B cell (primary cell): ENCODE measurements at regions not wholly inside any gene's neighbourhood (a gene's known extent, or its start where the extent isn't known, plus 50 kb on each side); places are given as distances from the start of the nearest gene placed in this dataset.

Experiments used
- ATAC-seq: fragments of 200-7000 bp; cut with Tn5 transposase; one replicate; pipeline ENCODE4 v1.10.0; 2021; ENCODE audit warnings: low read depth, mild to moderate bottlenecking, moderate number of reproducible peaks, moderate library complexity
- CTCF ChIA-PET: fragments of 350-600 bp; sonication (Branson Sonifier 250); formaldehyde crosslinking; loops from one replicate; lab custom pipeline; 2021; ENCODE audit warnings: antibody characterized with exemption, inconsistent platforms; lab: Charles Lee
- POLR2A ChIA-PET: fragments of 350-600 bp; sonication (Branson Sonifier 250); formaldehyde crosslinking; loops from one replicate; lab custom pipeline; 2021; ENCODE audit warnings: antibody characterized with exemption; lab: Charles Lee
- DNase-seq: peaks from one replicate; pipeline ENCODE4 v3.0.0; 2013
- H2AFZ ChIP-seq: 2 replicates; pipeline ENCODE4 v1.6.1; 2012; ENCODE audit warnings: mild to moderate bottlenecking, low read depth, low read length; ENCODE audit not compliant: insufficient read depth, poor library complexity, severe bottlenecking
- H3K27ac ChIP-seq, 2 donors: 1 replicate in 1 of 2; 2 replicates in 1 of 2; pipeline ENCODE4 v1.5.1; 2012 to 2013; ENCODE audit warnings: low read length in 2 of 2, mild to moderate bottlenecking in 2 of 2, moderate library complexity in 1 of 2
- H3K27me3 ChIP-seq, 4 experiments: fragments of 200-600 bp in 1 of 4; sonication (generic) in 1 of 4; replicated peaks in 1 of 4; 1 replicate in 2 of 4; 2 replicates in 2 of 4; pipeline versions ENCODE4 v1.6.1 to v1.7.0; 2013 to 2016; ENCODE audit warnings: low read length in 3 of 4, mild to moderate bottlenecking in 2 of 4, mixed read lengths in 1 of 4, moderate library complexity in 1 of 4; ENCODE audit not compliant: insufficient read depth in 4 of 4, control insufficient read depth in 3 of 4; ENCODE audit errors: control extremely low read depth in 1 of 4
- H3K36me3 ChIP-seq, 2 experiments: replicated peaks in 1 of 2; 1 replicate in 1 of 2; 2 replicates in 1 of 2; pipeline versions ENCODE4 v1.6.1 to v1.7.1; 2013; ENCODE audit warnings: low read length in 1 of 2; ENCODE audit not compliant: insufficient read depth in 2 of 2, control insufficient read depth in 1 of 2; ENCODE audit errors: control extremely low read depth in 1 of 2, extremely low read depth in 1 of 2
- H3K4me1 ChIP-seq, 2 donors: fragments of 200-600 bp in 1 of 2; sonication (generic) in 1 of 2; 1 replicate in 1 of 2; 2 replicates in 1 of 2; pipeline versions ENCODE4 v1.5.1 to v1.6.1; 2013 to 2017; ENCODE audit warnings: low read length in 2 of 2; ENCODE audit not compliant: control insufficient read depth in 2 of 2, insufficient read depth in 2 of 2
- H3K4me2 ChIP-seq: replicated peaks from 2 replicates; pipeline ENCODE3; 2012; ENCODE audit warnings: mild to moderate bottlenecking, low read depth, low read length; ENCODE audit not compliant: poor library complexity, severe bottlenecking
- H3K4me3 ChIP-seq, 5 experiments: fragments of 200-600 bp in 1 of 5; sonication (generic) in 1 of 5; 1 replicate in 3 of 5; 2 replicates in 2 of 5; pipeline versions ENCODE4 v1.5.1 to v1.7.0; 2011 to 2016; ENCODE audit warnings: low read length in 4 of 5, mild to moderate bottlenecking in 4 of 5, low read depth in 2 of 5, control low read depth in 1 of 5, moderate library complexity in 1 of 5; ENCODE audit not compliant: insufficient read depth in 1 of 5; ENCODE audit errors: control extremely low read depth in 1 of 5, extremely low read depth in 1 of 5
- H3K79me2 ChIP-seq: fragments of 200-600 bp; sonication (generic); one replicate; pipeline ENCODE4 v1.6.0; 2016; ENCODE audit warnings: low read length; ENCODE audit not compliant: control insufficient read depth, insufficient read depth
- H3K9ac ChIP-seq: fragments of 200-600 bp; sonication (generic); 2 replicates; pipeline ENCODE4 v1.6.1; 2017; ENCODE audit warnings: mild to moderate bottlenecking, low read length, moderate library complexity
- H3K9me3 ChIP-seq, 3 donors: one replicate each; pipeline versions ENCODE4 v1.6.1 to v1.7.1; 2013; ENCODE audit warnings: low read length in 2 of 3; ENCODE audit not compliant: control insufficient read depth in 2 of 3, insufficient read depth in 1 of 3; ENCODE audit errors: control extremely low read depth in 1 of 3
- H4K20me1 ChIP-seq: 2 replicates; pipeline ENCODE4 v1.6.0; 2012; ENCODE audit warnings: mild to moderate bottlenecking, low read length; ENCODE audit not compliant: insufficient read depth, control insufficient read depth, poor library complexity, severe bottlenecking
- H3K27ac Mint-ChIP-seq: one replicate; pipeline ENCODE4 v1.8.0; 2021; ENCODE audit warnings: mixed read lengths
- H3K27me3 Mint-ChIP-seq: one replicate; pipeline ENCODE4 v1.8.0; 2021; ENCODE audit warnings: mixed read lengths
- H3K4me1 Mint-ChIP-seq: one replicate; pipeline ENCODE4 v1.8.0; 2021; ENCODE audit warnings: mixed read lengths
- H3K4me3 Mint-ChIP-seq: one replicate; pipeline ENCODE4 v1.8.0; 2021; ENCODE audit warnings: mixed read lengths
- H3K9me3 Mint-ChIP-seq: one replicate; pipeline ENCODE4 v1.8.0; 2022; ENCODE audit warnings: mixed read lengths; ENCODE audit not compliant: insufficient read depth
- EZH2 ChIP-seq: IDR thresholded peaks from 2 replicates; pipeline ENCODE4 v1.6.1; 2012; ENCODE audit warnings: borderline replicate concordance, low read depth, mild to moderate bottlenecking, moderate library complexity, low read length; ENCODE audit not compliant: insufficient read depth, poor library complexity, severe bottlenecking
- WGBS: methylation state at CpG from one replicate; pipeline ENCODE4 v1.1.5; 2013; ENCODE audit warnings: missing lambda C conversion rate; ENCODE audit not compliant: insufficient coverage; 5-methylcytosine and 5-hydroxymethylcytosine counted together
- intact Hi-C: fragments of 100-400 bp; cut with micrococcal nuclease; formaldehyde crosslinking; loops from one replicate; pipeline ENCODE4 v1.10.0; 2022
- TF ChIP-seq, protein P1 (sequence below): fragments of 200-600 bp; IDR thresholded peaks from one replicate; pipeline ENCODE4 v1.8.0; 2022; ENCODE audit warnings: antibody characterized with exemption, mild to moderate bottlenecking

DNA sequence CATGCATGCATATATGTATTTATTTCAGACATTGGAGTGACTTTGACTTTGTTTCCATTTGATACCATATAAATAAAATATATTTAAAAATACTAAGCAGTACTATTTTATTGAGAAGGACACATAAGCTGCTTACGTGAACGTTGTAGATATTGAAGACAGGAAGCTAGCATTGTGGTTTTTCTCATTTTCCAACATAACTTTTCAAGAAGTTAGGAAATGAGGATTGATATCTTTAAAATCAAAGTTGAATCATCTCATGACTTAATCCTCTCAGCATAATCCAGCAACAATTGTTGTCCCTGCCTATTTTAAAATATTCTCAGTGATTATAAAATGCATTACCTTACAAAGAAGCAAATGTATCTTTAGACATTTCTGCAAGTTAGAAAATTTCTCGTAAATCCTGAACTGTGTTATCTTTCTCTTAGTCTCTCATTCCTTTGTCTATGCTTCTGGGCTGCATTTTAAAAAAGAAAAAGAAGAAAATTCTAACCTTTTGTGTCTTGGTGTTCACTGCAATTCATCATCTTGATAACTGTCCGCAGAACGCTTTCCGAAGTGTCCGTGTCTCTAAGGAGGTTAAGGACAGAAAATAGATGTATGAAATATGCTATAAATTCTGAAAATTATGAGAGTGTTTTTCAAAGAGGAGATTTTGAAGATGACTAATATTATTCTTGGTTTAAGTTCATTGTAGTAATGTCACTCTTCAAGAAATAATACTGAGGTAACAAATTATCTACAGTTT lies 1089.9 kb upstream of the CDH6 start:
- no peaks in the 10 kb centered on the region for H3K4me1 Mint-ChIP-seq
- no peak for ATAC-seq
- ChIA-PET POLR2A (no interaction called here), CTCF (no interaction called here)
- H3K4me3 ChIP-seq, result no peak overlapping the region
- H3K27ac Mint-ChIP-seq, result no peak overlapping the region
- no peaks in the 10 kb centered on the region for H3K36me3 ChIP-seq
- no peaks in the 10 kb centered on the region for H3K27me3 Mint-ChIP-seq
- no peak for DNase-seq
- no peak overlapping the region for H2AFZ ChIP-seq
- no peaks in the 10 kb centered on the region for H3K4me1 ChIP-seq
- H3K9ac ChIP-seq, result no peak overlapping the region
- intact Hi-C loops, result no loop called here
- H3K9me3 Mint-ChIP-seq, result peaks cover 2% of the 10 kb centered on the region
- H3K4me3 Mint-ChIP-seq, result no peak overlapping the region
- no peak overlapping the region for H3K4me2 ChIP-seq
- H3K27ac ChIP-seq, result no peak overlapping the region
- H3K9me3 ChIP-seq, result peaks cover 0 to 6% (median 0%) of the 10 kb centered on the region in 3 donors
- H3K79me2 ChIP-seq, result no peaks in the 10 kb centered on the region
- H3K27me3 ChIP-seq, result no peaks in the 10 kb centered on the region
- WGBS, result 80% methylated on average over 1 of the region's 7 CpGs
- no peaks in the 10 kb centered on the region for H4K20me1 ChIP-seq
- TF ChIP-seq, protein P1, sequence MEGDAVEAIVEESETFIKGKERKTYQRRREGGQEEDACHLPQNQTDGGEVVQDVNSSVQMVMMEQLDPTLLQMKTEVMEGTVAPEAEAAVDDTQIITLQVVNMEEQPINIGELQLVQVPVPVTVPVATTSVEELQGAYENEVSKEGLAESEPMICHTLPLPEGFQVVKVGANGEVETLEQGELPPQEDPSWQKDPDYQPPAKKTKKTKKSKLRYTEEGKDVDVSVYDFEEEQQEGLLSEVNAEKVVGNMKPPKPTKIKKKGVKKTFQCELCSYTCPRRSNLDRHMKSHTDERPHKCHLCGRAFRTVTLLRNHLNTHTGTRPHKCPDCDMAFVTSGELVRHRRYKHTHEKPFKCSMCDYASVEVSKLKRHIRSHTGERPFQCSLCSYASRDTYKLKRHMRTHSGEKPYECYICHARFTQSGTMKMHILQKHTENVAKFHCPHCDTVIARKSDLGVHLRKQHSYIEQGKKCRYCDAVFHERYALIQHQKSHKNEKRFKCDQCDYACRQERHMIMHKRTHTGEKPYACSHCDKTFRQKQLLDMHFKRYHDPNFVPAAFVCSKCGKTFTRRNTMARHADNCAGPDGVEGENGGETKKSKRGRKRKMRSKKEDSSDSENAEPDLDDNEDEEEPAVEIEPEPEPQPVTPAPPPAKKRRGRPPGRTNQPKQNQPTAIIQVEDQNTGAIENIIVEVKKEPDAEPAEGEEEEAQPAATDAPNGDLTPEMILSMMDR, result no peak
- TF ChIP-seq EZH2, result no peak

DNA sequence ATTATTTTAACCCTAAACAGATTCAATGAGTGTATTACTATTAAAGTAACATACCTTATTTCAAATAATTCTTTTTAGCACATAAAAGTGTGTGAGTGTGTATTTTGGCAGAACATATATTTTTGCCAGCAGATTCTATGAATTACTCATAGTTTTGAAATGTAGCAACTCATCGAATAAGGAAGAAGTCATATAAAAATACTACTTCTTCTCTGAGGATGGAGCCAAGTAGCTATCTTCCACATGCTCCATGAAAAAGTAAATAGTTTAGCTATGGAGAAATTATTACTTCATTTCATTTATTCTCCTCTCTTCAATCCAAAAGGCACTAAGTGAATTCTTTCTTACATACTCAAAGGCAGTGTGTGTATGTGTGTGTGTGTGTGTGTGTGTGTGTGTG lies 1090.4 kb upstream of the CDH6 start:
- POLR2A ChIA-PET, result no interaction called here
- H3K9me3 Mint-ChIP-seq, result peaks cover 2% of the 10 kb centered on the region
- Histone ChIP-seq H3K4me2 (no peak overlapping the region), H3K9me3 (peaks cover 0 to 6% (median 0%) of the 10 kb centered on the region in 3 donors), H3K4me3 (no peak overlapping the region), H3K27ac (no peak overlapping the region), H3K9ac (no peak overlapping the region), H3K36me3 (no peaks in the 10 kb centered on the region), H3K79me2 (no peaks in the 10 kb centered on the region), H3K4me1 (no peaks in the 10 kb centered on the region), H2AFZ (no peak overlapping the region), H3K27me3 (no peaks in the 10 kb centered on the region), H4K20me1 (no peaks in the 10 kb centered on the region)
- no peak for ATAC-seq
- no peak overlapping the region for H3K4me3 Mint-ChIP-seq
- CTCF ChIA-PET, result no interaction called here
- no peak for TF ChIP-seq EZH2
- TF ChIP-seq, protein P1, result no peak
- no peaks in the 10 kb centered on the region for H3K4me1 Mint-ChIP-seq
- intact Hi-C loops, result no loop called here
- no CpG with 5 or more reads among the region's 1 CpG for WGBS
- H3K27ac Mint-ChIP-seq, result no peak overlapping the region
- no peak for DNase-seq
- no peaks in the 10 kb centered on the region for H3K27me3 Mint-ChIP-seq
